ENCODE measurements at regions not wholly inside any gene's neighbourhood (a gene's known extent, or its start where the extent isn't known, plus 50 kb on each side); places are given as distances from the start of the nearest gene placed in this dataset.

DNA sequence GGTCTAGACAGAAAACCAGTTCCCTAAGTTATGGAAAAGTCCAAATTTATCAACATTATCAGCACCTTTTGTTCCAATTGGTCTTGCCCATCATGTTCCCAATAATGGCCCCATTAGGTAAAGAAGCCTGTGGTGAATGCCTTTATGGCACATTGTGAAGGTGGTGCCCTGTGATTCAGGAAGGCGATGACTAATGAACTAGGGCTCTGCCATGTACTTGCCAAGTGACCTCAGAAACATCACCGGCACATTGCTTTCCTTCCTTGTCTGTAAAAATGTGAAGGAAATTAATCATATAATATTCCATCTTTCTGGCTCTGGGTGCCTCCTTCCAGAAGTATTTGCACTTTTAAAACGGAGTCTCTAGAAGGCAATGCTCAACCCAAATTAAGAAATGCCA lies 132.3 kb downstream of the UNC5CL start:
- no peak for TF ChIP-seq CHD2 (IDR thresholded peaks at IDR 0.05; ENCODE audit: low read length, partially characterized antibody)
- TF ChIP-seq HEYL (CRISPR knock-in tag; IDR thresholded peaks at IDR 0.05), result no peak
- no peak for TF ChIP-seq JUN (IDR thresholded peaks at IDR 0.05)
- TF ChIP-seq, protein P1, sequence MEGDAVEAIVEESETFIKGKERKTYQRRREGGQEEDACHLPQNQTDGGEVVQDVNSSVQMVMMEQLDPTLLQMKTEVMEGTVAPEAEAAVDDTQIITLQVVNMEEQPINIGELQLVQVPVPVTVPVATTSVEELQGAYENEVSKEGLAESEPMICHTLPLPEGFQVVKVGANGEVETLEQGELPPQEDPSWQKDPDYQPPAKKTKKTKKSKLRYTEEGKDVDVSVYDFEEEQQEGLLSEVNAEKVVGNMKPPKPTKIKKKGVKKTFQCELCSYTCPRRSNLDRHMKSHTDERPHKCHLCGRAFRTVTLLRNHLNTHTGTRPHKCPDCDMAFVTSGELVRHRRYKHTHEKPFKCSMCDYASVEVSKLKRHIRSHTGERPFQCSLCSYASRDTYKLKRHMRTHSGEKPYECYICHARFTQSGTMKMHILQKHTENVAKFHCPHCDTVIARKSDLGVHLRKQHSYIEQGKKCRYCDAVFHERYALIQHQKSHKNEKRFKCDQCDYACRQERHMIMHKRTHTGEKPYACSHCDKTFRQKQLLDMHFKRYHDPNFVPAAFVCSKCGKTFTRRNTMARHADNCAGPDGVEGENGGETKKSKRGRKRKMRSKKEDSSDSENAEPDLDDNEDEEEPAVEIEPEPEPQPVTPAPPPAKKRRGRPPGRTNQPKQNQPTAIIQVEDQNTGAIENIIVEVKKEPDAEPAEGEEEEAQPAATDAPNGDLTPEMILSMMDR (IDR thresholded peaks at IDR 0.05), result no peak
- no peak for TF ChIP-seq RCOR1 (IDR thresholded peaks at IDR 0.05; ENCODE audit: low read depth, low read length)
- no peak for TF ChIP-seq POLR2AphosphoS2 (conservative IDR thresholded peaks at IDR 0.05; ENCODE audit: low read length)
- TF ChIP-seq PBX3 (IDR thresholded peaks at IDR 0.05), result no peak
- no peak for TF ChIP-seq NFE2L2 (conservative IDR thresholded peaks at IDR 0.05; ENCODE audit: low read length)
- TF ChIP-seq POLR2A (IDR thresholded peaks at IDR 0.05; ENCODE audit: low read length), result no peak
- no peak for TF ChIP-seq NR3C1 (IDR thresholded peaks at IDR 0.05)
- peak; percentile 41; the same call in 1 of the 2 replicates for TF ChIP-seq FOSL2 (IDR thresholded peaks at IDR 0.05)
- peak; percentile 54 for TF ChIP-seq FOSL2 (CRISPR knock-in tag; IDR thresholded peaks at IDR 0.05)
